Calu3 (cell line): ENCODE measurements at regions not wholly inside any gene's neighbourhood (a gene's known extent, or its start where the extent isn't known, plus 50 kb on each side); places are given as distances from the start of the nearest gene placed in this dataset.

ENCODE experiments used
- BruUV-seq: library from RNA; stranded (reverse); fragments of 400-500 nt; replicated peaks from 2 replicates; lab custom pipeline; 2021; lab: Mats Ljungman, UMichigan
- CTCF ChIA-PET: fragments of 300-600 bp; sonication (Branson Sonifier 250); formaldehyde crosslinking; loops from one replicate; lab custom pipeline; 2022; ENCODE audit warnings: antibody characterized with exemption; lab: Charles Lee
- DNase-seq: peaks from one replicate; pipeline ENCODE4 v3.0.0; 2022
- H3K27ac Mint-ChIP-seq: one replicate; pipeline ENCODE4 v1.8.0; 2022; ENCODE audit warnings: mixed read lengths; ENCODE audit not compliant: unreplicated experiment
- H3K27me3 Mint-ChIP-seq: one replicate; pipeline ENCODE4 v1.8.0; 2022; ENCODE audit warnings: mixed read lengths; ENCODE audit not compliant: unreplicated experiment
- H3K36me3 Mint-ChIP-seq: one replicate; pipeline ENCODE4 v1.8.0; 2022; ENCODE audit warnings: mild to moderate bottlenecking, moderate library complexity, mixed read lengths; ENCODE audit not compliant: insufficient read depth, unreplicated experiment
- H3K4me1 Mint-ChIP-seq: one replicate; pipeline ENCODE4 v1.8.0; 2022; ENCODE audit warnings: mild to moderate bottlenecking, low read depth, mixed read lengths; ENCODE audit not compliant: unreplicated experiment
- H3K4me3 Mint-ChIP-seq: one replicate; pipeline ENCODE4 v1.8.0; 2022; ENCODE audit warnings: mild to moderate bottlenecking, low read depth, moderate library complexity, mixed read lengths; ENCODE audit not compliant: unreplicated experiment
- H3K9me3 Mint-ChIP-seq: one replicate; pipeline ENCODE4 v1.8.0; 2022; ENCODE audit warnings: low read depth, mixed read lengths; ENCODE audit not compliant: unreplicated experiment
- intact Hi-C: fragments of 100-400 bp; cut with micrococcal nuclease; formaldehyde crosslinking; loops from one replicate; pipeline ENCODE4 v1.10.0; 2022; ENCODE audit not compliant: unreplicated experiment
- TF ChIP-seq, protein P1 (sequence below): fragments of 200-600 bp; IDR thresholded peaks from one replicate; pipeline ENCODE4 v1.8.0; 2022; ENCODE audit warnings: antibody characterized with exemption; ENCODE audit not compliant: unreplicated experiment

DNA sequence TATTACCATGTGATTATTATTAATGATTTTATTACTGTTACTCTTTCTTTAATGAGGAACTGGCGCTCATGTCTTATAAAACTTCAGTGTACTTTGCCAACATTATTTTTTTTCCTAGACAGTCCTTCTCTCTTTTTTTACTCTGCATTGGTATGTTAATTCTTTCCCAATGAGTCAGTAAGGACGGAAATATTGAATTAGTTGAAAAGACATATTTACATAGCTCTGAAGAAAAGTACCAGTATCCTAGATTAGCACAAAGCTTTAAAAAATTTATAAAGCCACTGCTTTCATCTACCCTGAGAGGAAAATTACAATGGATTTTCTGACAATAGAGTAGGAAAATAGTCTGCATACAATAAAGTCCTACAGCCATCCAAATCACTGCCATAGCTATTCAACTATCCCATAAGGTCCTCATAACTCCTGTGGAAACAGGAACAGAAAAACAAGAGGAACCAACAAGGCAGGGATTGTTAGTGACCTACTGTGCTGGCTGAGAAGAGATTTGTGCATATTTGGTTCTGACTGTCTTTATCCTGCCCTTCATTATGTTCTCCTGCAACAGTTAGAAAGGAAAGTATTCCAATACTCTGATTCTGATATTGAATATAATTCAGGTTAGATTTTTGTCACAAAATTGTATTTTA, 314.4 kb downstream of the AASDHPPT start:
- Mint-ChIP-seq H3K36me3 (peaks cover 4% of the 10 kb centered on the region), H3K4me3 (no peak overlapping the region), H3K27ac (no peak overlapping the region), H3K4me1 (peaks cover 7% of the 10 kb centered on the region), H3K27me3 (no peaks in the 10 kb centered on the region), H3K9me3 (peaks cover 3% of the 10 kb centered on the region)
- no TSS peak for BruUV-seq
- CTCF ChIA-PET, result no interaction called here
- TF ChIP-seq, protein P1, sequence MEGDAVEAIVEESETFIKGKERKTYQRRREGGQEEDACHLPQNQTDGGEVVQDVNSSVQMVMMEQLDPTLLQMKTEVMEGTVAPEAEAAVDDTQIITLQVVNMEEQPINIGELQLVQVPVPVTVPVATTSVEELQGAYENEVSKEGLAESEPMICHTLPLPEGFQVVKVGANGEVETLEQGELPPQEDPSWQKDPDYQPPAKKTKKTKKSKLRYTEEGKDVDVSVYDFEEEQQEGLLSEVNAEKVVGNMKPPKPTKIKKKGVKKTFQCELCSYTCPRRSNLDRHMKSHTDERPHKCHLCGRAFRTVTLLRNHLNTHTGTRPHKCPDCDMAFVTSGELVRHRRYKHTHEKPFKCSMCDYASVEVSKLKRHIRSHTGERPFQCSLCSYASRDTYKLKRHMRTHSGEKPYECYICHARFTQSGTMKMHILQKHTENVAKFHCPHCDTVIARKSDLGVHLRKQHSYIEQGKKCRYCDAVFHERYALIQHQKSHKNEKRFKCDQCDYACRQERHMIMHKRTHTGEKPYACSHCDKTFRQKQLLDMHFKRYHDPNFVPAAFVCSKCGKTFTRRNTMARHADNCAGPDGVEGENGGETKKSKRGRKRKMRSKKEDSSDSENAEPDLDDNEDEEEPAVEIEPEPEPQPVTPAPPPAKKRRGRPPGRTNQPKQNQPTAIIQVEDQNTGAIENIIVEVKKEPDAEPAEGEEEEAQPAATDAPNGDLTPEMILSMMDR, result no peak
- DNase-seq, result no peak
- intact Hi-C loops, result no loop called here

DNA sequence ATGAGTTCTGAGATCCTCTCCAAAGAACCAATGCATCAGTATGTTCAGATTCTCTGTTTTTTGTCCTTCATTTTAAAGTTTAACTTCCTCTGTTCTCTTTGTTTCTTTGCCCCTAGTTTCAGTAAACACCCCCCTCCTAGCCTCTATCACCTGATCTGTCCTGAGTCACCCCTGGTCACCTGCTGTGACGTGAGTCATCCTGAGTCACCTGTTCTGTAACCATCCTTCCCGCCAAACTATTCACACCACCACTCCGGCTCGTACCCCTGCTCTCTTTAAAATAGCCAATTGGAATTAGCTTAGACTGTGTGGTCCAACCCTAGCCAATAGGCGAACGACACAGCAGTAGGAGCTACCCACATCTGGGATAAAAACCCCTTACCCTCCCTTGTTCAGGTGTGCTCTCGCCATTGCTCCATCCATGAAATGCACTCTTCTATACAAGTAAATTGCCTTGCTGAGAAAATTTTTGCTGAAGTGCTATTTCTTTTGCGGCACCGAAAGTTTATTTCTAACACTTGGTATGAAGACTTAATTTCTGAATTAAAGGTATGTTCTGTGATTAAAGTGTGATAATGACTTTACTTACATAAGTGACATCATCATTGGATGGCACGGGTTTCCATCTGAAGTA, 318.4 kb downstream of the AASDHPPT start:
- CTCF ChIA-PET, result no interaction called here
- BruUV-seq, result no TSS peak
- H3K36me3 Mint-ChIP-seq, result no peaks in the 10 kb centered on the region
- H3K4me3 Mint-ChIP-seq, result no peak overlapping the region
- peaks cover 12% of the 10 kb centered on the region for H3K4me1 Mint-ChIP-seq
- H3K9me3 Mint-ChIP-seq, result peaks cover 8% of the 10 kb centered on the region
- no peaks in the 10 kb centered on the region for H3K27me3 Mint-ChIP-seq
- intact Hi-C loops, result no loop called here
- H3K27ac Mint-ChIP-seq, result no peak overlapping the region
- no peak for DNase-seq
- TF ChIP-seq, protein P1, result no peak

DNA sequence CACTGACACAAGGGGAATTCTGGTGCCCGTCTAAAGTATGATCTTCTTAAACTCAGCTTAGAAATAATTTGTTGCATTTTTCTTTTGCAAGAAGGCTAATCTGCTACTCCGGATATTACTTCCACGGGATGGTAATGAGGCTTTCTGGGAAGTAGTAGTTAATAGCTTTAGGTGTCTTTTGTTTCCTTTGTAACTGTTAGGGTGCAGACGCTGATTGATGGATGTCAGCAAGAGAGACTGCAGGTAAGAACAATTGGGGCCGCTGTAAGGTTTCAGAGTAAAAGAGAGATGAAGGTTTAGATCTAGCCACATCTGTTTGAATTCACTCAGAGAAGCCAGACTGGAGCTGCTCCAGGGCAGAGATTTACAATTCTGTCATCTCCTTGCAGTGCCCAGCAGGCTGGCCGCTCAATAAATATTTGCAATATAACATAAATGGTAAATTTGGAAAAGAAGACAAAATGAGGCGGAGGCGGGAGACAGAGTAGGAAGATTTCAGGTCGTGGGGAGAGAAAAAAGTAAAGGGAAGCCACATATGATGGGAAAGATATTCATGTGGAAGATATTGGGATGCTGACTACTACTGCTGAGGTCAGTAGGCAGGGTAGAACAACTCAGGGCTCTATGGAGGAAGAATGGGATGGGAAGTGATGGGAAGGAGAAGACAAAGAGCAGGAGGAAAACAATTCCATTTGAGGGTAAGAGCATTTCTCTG, 320.5 kb downstream of the AASDHPPT start:
- Mint-ChIP-seq H3K27me3 (no peaks in the 10 kb centered on the region), H3K9me3 (peaks cover 8% of the 10 kb centered on the region), H3K36me3 (no peaks in the 10 kb centered on the region), H3K27ac (no peak overlapping the region), H3K4me1 (peaks cover 12% of the 10 kb centered on the region), H3K4me3 (no peak overlapping the region)
- CTCF ChIA-PET, result no interaction called here
- intact Hi-C loops, result no loop called here
- BruUV-seq, result no TSS peak
- no peak for DNase-seq
- TF ChIP-seq, protein P1, result no peak

DNA sequence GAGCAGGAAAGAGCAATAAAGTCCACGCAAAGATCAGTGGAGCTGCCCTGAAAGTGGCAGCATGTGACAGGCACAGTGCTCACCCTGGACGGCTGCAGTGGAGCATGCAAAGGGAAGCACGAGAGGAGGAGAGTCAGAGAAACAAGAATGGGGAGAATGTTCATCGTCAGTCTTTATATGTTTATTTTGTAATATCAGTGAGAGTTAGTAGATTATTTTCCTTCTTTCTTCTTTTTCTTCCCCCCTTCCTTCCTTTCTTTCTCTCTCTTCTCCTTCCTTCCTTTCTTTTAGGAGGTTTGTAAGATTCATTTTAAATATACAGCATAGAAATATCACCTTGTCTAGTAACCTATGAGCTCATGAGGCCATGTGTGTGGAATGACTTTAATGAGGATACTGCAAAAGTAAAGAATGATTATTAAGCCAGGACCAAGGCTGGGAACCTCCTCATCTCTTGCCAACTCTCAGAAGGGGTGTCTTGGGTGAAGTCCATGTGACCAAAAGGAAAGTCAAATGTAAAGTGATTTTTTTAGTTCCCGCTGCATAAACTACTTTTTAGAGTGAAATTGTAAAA, 321.1 kb downstream of the AASDHPPT start:
- TF ChIP-seq, protein P1, result no peak
- H3K27ac Mint-ChIP-seq, result no peak overlapping the region
- CTCF ChIA-PET, result no interaction called here
- H3K4me1 Mint-ChIP-seq, result peaks cover 12% of the 10 kb centered on the region
- H3K4me3 Mint-ChIP-seq, result no peak overlapping the region
- intact Hi-C loops, result no loop called here
- no TSS peak for BruUV-seq
- no peaks in the 10 kb centered on the region for H3K36me3 Mint-ChIP-seq
- DNase-seq, result no peak
- H3K27me3 Mint-ChIP-seq, result no peaks in the 10 kb centered on the region
- peaks cover 8% of the 10 kb centered on the region for H3K9me3 Mint-ChIP-seq
